B cell (primary cell): ENCODE measurements at regions not wholly inside any gene's neighbourhood (a gene's known extent, or its start where the extent isn't known, plus 50 kb on each side); places are given as distances from the start of the nearest gene placed in this dataset.
"Not testable (repeated sequence)": the region's sequence is repeated elsewhere in the genome, so short reads cannot be mapped to it uniquely, and the experiment has no call there.

ENCODE experiments used
- ATAC-seq: fragments of 200-7000 bp; cut with Tn5 transposase; one replicate; pipeline ENCODE4 v1.10.0; 2021; ENCODE audit warnings: low read depth, mild to moderate bottlenecking, moderate number of reproducible peaks, moderate library complexity
- CTCF ChIA-PET: fragments of 350-600 bp; sonication (Branson Sonifier 250); formaldehyde crosslinking; loops from one replicate; lab custom pipeline; 2021; ENCODE audit warnings: antibody characterized with exemption, inconsistent platforms; lab: Charles Lee
- POLR2A ChIA-PET: fragments of 350-600 bp; sonication (Branson Sonifier 250); formaldehyde crosslinking; loops from one replicate; lab custom pipeline; 2021; ENCODE audit warnings: antibody characterized with exemption; lab: Charles Lee
- DNase-seq: peaks from one replicate; pipeline ENCODE4 v3.0.0; 2013
- H2AFZ ChIP-seq: 2 replicates; pipeline ENCODE4 v1.6.1; 2012; ENCODE audit warnings: mild to moderate bottlenecking, low read depth, low read length; ENCODE audit not compliant: insufficient read depth, poor library complexity, severe bottlenecking
- H3K27ac ChIP-seq, 2 donors: 1 replicate in 1 of 2; 2 replicates in 1 of 2; pipeline ENCODE4 v1.5.1; 2012 to 2013; ENCODE audit warnings: low read length in 2 of 2, mild to moderate bottlenecking in 2 of 2, moderate library complexity in 1 of 2
- H3K27me3 ChIP-seq, 4 experiments: fragments of 200-600 bp in 1 of 4; sonication (generic) in 1 of 4; replicated peaks in 1 of 4; 1 replicate in 2 of 4; 2 replicates in 2 of 4; pipeline versions ENCODE4 v1.6.1 to v1.7.0; 2013 to 2016; ENCODE audit warnings: low read length in 3 of 4, mild to moderate bottlenecking in 2 of 4, mixed read lengths in 1 of 4, moderate library complexity in 1 of 4; ENCODE audit not compliant: insufficient read depth in 4 of 4, control insufficient read depth in 3 of 4; ENCODE audit errors: control extremely low read depth in 1 of 4
- H3K36me3 ChIP-seq, 2 experiments: replicated peaks in 1 of 2; 1 replicate in 1 of 2; 2 replicates in 1 of 2; pipeline versions ENCODE4 v1.6.1 to v1.7.1; 2013; ENCODE audit warnings: low read length in 1 of 2; ENCODE audit not compliant: insufficient read depth in 2 of 2, control insufficient read depth in 1 of 2; ENCODE audit errors: control extremely low read depth in 1 of 2, extremely low read depth in 1 of 2
- H3K4me1 ChIP-seq, 2 donors: fragments of 200-600 bp in 1 of 2; sonication (generic) in 1 of 2; 1 replicate in 1 of 2; 2 replicates in 1 of 2; pipeline versions ENCODE4 v1.5.1 to v1.6.1; 2013 to 2017; ENCODE audit warnings: low read length in 2 of 2; ENCODE audit not compliant: control insufficient read depth in 2 of 2, insufficient read depth in 2 of 2
- H3K4me2 ChIP-seq: replicated peaks from 2 replicates; pipeline ENCODE3; 2012; ENCODE audit warnings: mild to moderate bottlenecking, low read depth, low read length; ENCODE audit not compliant: poor library complexity, severe bottlenecking
- H3K4me3 ChIP-seq, 5 experiments: fragments of 200-600 bp in 1 of 5; sonication (generic) in 1 of 5; 1 replicate in 3 of 5; 2 replicates in 2 of 5; pipeline versions ENCODE4 v1.5.1 to v1.7.0; 2011 to 2016; ENCODE audit warnings: low read length in 4 of 5, mild to moderate bottlenecking in 4 of 5, low read depth in 2 of 5, control low read depth in 1 of 5, moderate library complexity in 1 of 5; ENCODE audit not compliant: insufficient read depth in 1 of 5; ENCODE audit errors: control extremely low read depth in 1 of 5, extremely low read depth in 1 of 5
- H3K79me2 ChIP-seq: fragments of 200-600 bp; sonication (generic); one replicate; pipeline ENCODE4 v1.6.0; 2016; ENCODE audit warnings: low read length; ENCODE audit not compliant: control insufficient read depth, insufficient read depth
- H3K9ac ChIP-seq: fragments of 200-600 bp; sonication (generic); 2 replicates; pipeline ENCODE4 v1.6.1; 2017; ENCODE audit warnings: mild to moderate bottlenecking, low read length, moderate library complexity
- H3K9me3 ChIP-seq, 3 donors: one replicate each; pipeline versions ENCODE4 v1.6.1 to v1.7.1; 2013; ENCODE audit warnings: low read length in 2 of 3; ENCODE audit not compliant: control insufficient read depth in 2 of 3, insufficient read depth in 1 of 3; ENCODE audit errors: control extremely low read depth in 1 of 3
- H4K20me1 ChIP-seq: 2 replicates; pipeline ENCODE4 v1.6.0; 2012; ENCODE audit warnings: mild to moderate bottlenecking, low read length; ENCODE audit not compliant: insufficient read depth, control insufficient read depth, poor library complexity, severe bottlenecking
- H3K27ac Mint-ChIP-seq: one replicate; pipeline ENCODE4 v1.8.0; 2021; ENCODE audit warnings: mixed read lengths
- H3K27me3 Mint-ChIP-seq: one replicate; pipeline ENCODE4 v1.8.0; 2021; ENCODE audit warnings: mixed read lengths
- H3K4me1 Mint-ChIP-seq: one replicate; pipeline ENCODE4 v1.8.0; 2021; ENCODE audit warnings: mixed read lengths
- H3K4me3 Mint-ChIP-seq: one replicate; pipeline ENCODE4 v1.8.0; 2021; ENCODE audit warnings: mixed read lengths
- H3K9me3 Mint-ChIP-seq: one replicate; pipeline ENCODE4 v1.8.0; 2022; ENCODE audit warnings: mixed read lengths; ENCODE audit not compliant: insufficient read depth
- EZH2 ChIP-seq: IDR thresholded peaks from 2 replicates; pipeline ENCODE4 v1.6.1; 2012; ENCODE audit warnings: borderline replicate concordance, low read depth, mild to moderate bottlenecking, moderate library complexity, low read length; ENCODE audit not compliant: insufficient read depth, poor library complexity, severe bottlenecking
- WGBS: methylation state at CpG from one replicate; pipeline ENCODE4 v1.1.5; 2013; ENCODE audit warnings: missing lambda C conversion rate; ENCODE audit not compliant: insufficient coverage; 5-methylcytosine and 5-hydroxymethylcytosine counted together
- intact Hi-C: fragments of 100-400 bp; cut with micrococcal nuclease; formaldehyde crosslinking; loops from one replicate; pipeline ENCODE4 v1.10.0; 2022
- TF ChIP-seq, protein P1 (sequence below): fragments of 200-600 bp; IDR thresholded peaks from one replicate; pipeline ENCODE4 v1.8.0; 2022; ENCODE audit warnings: antibody characterized with exemption, mild to moderate bottlenecking

DNA sequence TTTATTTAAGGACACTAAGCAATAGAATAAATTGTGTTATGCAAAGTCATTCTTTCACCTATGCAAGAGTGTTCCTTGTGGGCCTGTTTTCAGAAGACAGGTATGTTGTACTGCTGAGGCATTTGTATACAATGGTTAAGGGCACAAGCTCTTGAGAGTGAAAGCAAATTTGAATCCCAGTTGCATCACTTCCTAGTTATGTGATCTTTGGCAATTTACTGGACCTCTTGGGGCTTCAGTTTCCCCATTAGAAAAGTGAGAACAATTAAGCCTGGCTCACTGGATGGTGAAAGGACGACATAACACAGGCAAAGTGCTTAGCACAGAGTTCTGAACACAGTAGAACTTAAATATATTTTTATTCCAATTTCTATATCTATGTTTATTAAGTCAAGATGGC is 117.4 kb downstream of the EFHB start:
- Histone ChIP-seq H3K9me3 (peaks cover 0 to 2% (median 0%) of the 10 kb centered on the region in 3 donors), H4K20me1 (no peaks in the 10 kb centered on the region), H3K4me1 (no peaks in the 10 kb centered on the region), H3K4me3 (no peak overlapping the region), H3K27ac (no peak overlapping the region), H3K36me3 (no peaks in the 10 kb centered on the region), H3K27me3 (no peaks in the 10 kb centered on the region), H3K9ac (no peak overlapping the region), H3K79me2 (no peaks in the 10 kb centered on the region), H3K4me2 (no peak overlapping the region), H2AFZ (no peak overlapping the region)
- DNase-seq (no peak), ATAC-seq (no peak)
- intact Hi-C loops, result no loop called here
- POLR2A ChIA-PET, result no interaction called here
- Mint-ChIP-seq H3K27me3 (no peaks in the 10 kb centered on the region), H3K27ac (no peak overlapping the region), H3K9me3 (no peaks in the 10 kb centered on the region), H3K4me1 (no peaks in the 10 kb centered on the region), H3K4me3 (no peak overlapping the region)
- TF ChIP-seq, protein P1, sequence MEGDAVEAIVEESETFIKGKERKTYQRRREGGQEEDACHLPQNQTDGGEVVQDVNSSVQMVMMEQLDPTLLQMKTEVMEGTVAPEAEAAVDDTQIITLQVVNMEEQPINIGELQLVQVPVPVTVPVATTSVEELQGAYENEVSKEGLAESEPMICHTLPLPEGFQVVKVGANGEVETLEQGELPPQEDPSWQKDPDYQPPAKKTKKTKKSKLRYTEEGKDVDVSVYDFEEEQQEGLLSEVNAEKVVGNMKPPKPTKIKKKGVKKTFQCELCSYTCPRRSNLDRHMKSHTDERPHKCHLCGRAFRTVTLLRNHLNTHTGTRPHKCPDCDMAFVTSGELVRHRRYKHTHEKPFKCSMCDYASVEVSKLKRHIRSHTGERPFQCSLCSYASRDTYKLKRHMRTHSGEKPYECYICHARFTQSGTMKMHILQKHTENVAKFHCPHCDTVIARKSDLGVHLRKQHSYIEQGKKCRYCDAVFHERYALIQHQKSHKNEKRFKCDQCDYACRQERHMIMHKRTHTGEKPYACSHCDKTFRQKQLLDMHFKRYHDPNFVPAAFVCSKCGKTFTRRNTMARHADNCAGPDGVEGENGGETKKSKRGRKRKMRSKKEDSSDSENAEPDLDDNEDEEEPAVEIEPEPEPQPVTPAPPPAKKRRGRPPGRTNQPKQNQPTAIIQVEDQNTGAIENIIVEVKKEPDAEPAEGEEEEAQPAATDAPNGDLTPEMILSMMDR, result no peak
- no peak for TF ChIP-seq EZH2
- no CpG with 5 or more reads among the region's 1 CpG for WGBS
- CTCF ChIA-PET, result no interaction called here

DNA sequence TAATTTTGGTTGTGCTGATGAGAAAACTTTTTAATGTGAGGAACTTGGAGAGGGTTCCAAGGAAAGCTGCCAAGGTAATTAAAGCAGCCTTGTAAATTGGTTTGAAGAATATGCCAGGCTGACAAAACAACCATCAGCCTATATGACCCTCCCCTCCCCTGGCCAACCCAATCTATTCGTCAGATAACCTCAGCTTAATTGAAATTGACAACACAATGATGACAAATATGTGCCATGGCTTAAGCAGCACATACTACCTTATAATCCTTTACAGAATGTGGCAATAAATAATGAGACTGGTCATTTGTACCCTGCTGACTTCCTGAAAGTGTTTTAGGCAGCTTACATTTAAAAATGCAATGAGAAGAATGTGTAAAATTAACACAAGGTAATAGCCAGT is 118.2 kb downstream of the EFHB start:
- Histone ChIP-seq H3K36me3 (no peaks in the 10 kb centered on the region), H2AFZ (no peak overlapping the region), H3K27ac (no peak overlapping the region), H3K9ac (no peak overlapping the region), H3K9me3 (no peaks in the 10 kb centered on the region), H3K4me1 (no peaks in the 10 kb centered on the region), H3K27me3 (no peaks in the 10 kb centered on the region), H3K4me2 (no peak overlapping the region), H3K4me3 (no peak overlapping the region), H4K20me1 (no peaks in the 10 kb centered on the region), H3K79me2 (no peaks in the 10 kb centered on the region)
- WGBS, result 100% methylated on average over 1 of the region's 1 CpG
- intact Hi-C loops, result no loop called here
- no peak overlapping the region for H3K4me3 Mint-ChIP-seq
- no peak for DNase-seq
- TF ChIP-seq, protein P1, result no peak
- TF ChIP-seq EZH2, result no peak
- CTCF ChIA-PET, result no interaction called here
- no peaks in the 10 kb centered on the region for H3K4me1 Mint-ChIP-seq
- no peak for ATAC-seq
- H3K27me3 Mint-ChIP-seq, result no peaks in the 10 kb centered on the region
- POLR2A ChIA-PET, result no interaction called here
- no peak overlapping the region for H3K27ac Mint-ChIP-seq
- H3K9me3 Mint-ChIP-seq, result no peaks in the 10 kb centered on the region

DNA sequence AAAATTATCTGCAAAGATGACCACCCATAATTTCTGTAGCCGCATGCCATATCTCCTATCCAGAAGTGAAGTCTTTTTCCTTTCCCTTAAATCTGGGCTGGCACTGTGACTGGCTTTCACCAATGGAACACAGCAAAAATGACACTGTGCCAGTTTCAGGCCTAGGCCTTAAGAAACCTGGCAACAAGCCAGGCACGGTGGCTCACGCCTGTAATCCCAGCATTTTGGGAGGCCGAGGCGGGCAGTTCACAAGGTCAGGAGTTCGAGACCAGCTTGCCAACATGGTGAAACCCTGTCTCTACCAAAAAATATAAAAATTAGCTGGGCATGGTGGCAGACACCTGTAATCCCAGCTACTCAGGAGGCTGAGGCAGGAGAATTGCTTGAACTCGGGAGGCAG is 120.3 kb downstream of the EFHB start:
- CTCF ChIA-PET, H3K9ac ChIP-seq, H3K4me3 ChIP-seq, H3K4me3 Mint-ChIP-seq, H3K36me3 ChIP-seq, H3K27me3 Mint-ChIP-seq, H3K9me3 ChIP-seq, H3K27ac ChIP-seq, DNase-seq, ATAC-seq, H3K4me1 Mint-ChIP-seq, H3K9me3 Mint-ChIP-seq, H3K4me2 ChIP-seq, POLR2A ChIA-PET, H4K20me1 ChIP-seq, H3K79me2 ChIP-seq, H2AFZ ChIP-seq, H3K27ac Mint-ChIP-seq, intact Hi-C loops, H3K4me1 ChIP-seq, H3K27me3 ChIP-seq: not testable (repeated sequence)
- WGBS, result 99% methylated on average over 6 of the region's 7 CpGs
